ENCODE measurements at regions not wholly inside any gene's neighbourhood (a gene's known extent, or its start where the extent isn't known, plus 50 kb on each side); places are given as distances from the start of the nearest gene placed in this dataset.

DNA sequence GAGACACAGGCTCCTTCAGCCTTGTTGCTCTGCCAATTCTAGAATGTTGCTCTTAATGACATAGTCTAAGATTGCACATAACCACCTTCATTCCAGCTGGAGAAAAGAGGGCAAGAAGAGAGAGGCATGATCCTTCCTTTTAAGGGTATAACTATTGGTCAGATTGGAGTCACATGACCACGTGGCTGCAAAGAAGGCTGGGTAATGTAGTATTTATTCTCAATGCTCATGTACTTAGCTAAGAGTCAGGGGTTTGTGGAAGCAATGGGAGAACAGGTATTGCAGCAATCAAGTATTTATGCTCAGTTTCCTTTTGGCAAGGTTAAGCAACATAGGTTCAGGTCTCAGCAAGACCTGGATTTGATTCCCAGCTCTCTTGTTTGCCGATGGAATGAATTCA lies 298.8 kb upstream of the TBX3 start:
- TF ChIP-seq POLR2AphosphoS5 (IDR thresholded peaks at IDR 0.05): no peak
- no peak for TF ChIP-seq EZH2 (IDR thresholded peaks at IDR 0.05; ENCODE audit: borderline replicate concordance, insufficient read depth, low read length, poor library complexity, severe bottlenecking)
- TF ChIP-seq CTCF (IDR thresholded peaks at IDR 0.05; ENCODE audit: poor library complexity, severe bottlenecking): no peak
- no peak for TF ChIP-seq SMC3 (conservative IDR thresholded peaks at IDR 0.05; ENCODE audit: poor library complexity)
- no peak for TF ChIP-seq REST (IDR thresholded peaks at IDR 0.05; ENCODE audit: borderline replicate concordance)
- no peak for TF ChIP-seq EP300 (conservative IDR thresholded peaks at IDR 0.05; ENCODE audit: poor library complexity, severe bottlenecking)
- TF ChIP-seq MXI1 (conservative IDR thresholded peaks at IDR 0.05; ENCODE audit: poor library complexity, severe bottlenecking): no peak
- no peak for TF ChIP-seq TAF1 (IDR thresholded peaks at IDR 0.05; ENCODE audit: low read depth)
- no peak for TF ChIP-seq RAD21 (conservative IDR thresholded peaks at IDR 0.05)
